HepG2 (cell line): ENCODE measurements at regions not wholly inside any gene's neighbourhood (a gene's known extent, or its start where the extent isn't known, plus 50 kb on each side); places are given as distances from the start of the nearest gene placed in this dataset.

ENCODE experiments used
- ATAC-seq: fragments of 200-7000 bp; cut with Tn5 transposase; 3 replicates; pipeline ENCODE4 v1.9.1; 2020; ENCODE audit warnings: mild to moderate bottlenecking, moderate library complexity
- BruUV-seq: library from RNA; stranded (reverse); fragments of 400-500 nt; replicated peaks from 2 replicates; lab custom pipeline; 2021; lab: Mats Ljungman, UMichigan
- CTCF ChIA-PET: fragments of 300-600 bp; formaldehyde crosslinking; extraction: SDS; loops from one replicate; lab custom pipeline; 2021; ENCODE audit warnings: low total read pairs, inconsistent platforms, low intra/inter-chr PET ratio; lab: Yijun Ruan, JAX
- POLR2A ChIA-PET: fragments of 350-600 bp; sonication (Branson Sonifier 250); formaldehyde crosslinking; loops from one replicate; lab custom pipeline; 2020; ENCODE audit warnings: antibody characterized with exemption, inconsistent platforms; lab: Yijun Ruan, JAX
- DNase-seq: peaks from one replicate; pipeline ENCODE4 v3.0.0-alpha.2; 2015; ENCODE audit warnings: low spot score
- FAIRE-seq: peaks from 3 replicates; lab custom pipeline; 2011; peaks lifted over from hg19 to GRCh38; lab: Jason Lieb, UNC
- H2AFZ ChIP-seq: one replicate; pipeline ENCODE4 v1.6.1; 2011; ENCODE audit warnings: low read length, inconsistent platforms
- H3K27ac ChIP-seq: fragments of 300-600 bp; 3 replicates; pipeline ENCODE4 v1.8.0; 2011; ENCODE audit warnings: mixed run types, mild to moderate bottlenecking, mixed read lengths, low read length, inconsistent platforms; ENCODE audit not compliant: insufficient read depth; ENCODE audit errors: extremely low read length
- H3K27me3 ChIP-seq, 2 experiments: fragments of 200-600 bp in 1 of 2; 2 replicates in 1 of 2; 3 replicates in 1 of 2; pipeline versions ENCODE4 v1.6.0 to v1.8.0; 2011; ENCODE audit warnings: low read length in 2 of 2, mild to moderate bottlenecking in 2 of 2, moderate library complexity in 2 of 2, inconsistent platforms in 1 of 2; ENCODE audit not compliant: insufficient read depth in 2 of 2, control insufficient read depth in 1 of 2
- H3K36me3 ChIP-seq, 2 experiments: fragments of 200-600 bp in 1 of 2; replicated peaks in 1 of 2; 2 replicates in 1 of 2; 3 replicates in 1 of 2; pipeline versions ENCODE4 v1.5.1 to v1.8.0; 2011; ENCODE audit warnings: low read length in 2 of 2, inconsistent platforms in 1 of 2; ENCODE audit not compliant: insufficient read depth in 2 of 2, control insufficient read depth in 1 of 2
- H3K4me1 ChIP-seq: 2 replicates; pipeline ENCODE4 v1.5.1; 2012; ENCODE audit warnings: low read length, inconsistent platforms; ENCODE audit not compliant: insufficient read depth
- H3K4me2 ChIP-seq: 2 replicates; pipeline ENCODE4 v1.6.0; 2011; ENCODE audit warnings: low read depth, low read length, inconsistent platforms
- H3K4me3 ChIP-seq, 3 experiments: fragments of 200-600 bp in 1 of 3; sonication (generic), shearing (Covaris generic) in 1 of 3; replicated peaks in 1 of 3; 2 replicates each; pipeline ENCODE4 v1.5.1; 2011 to 2016; ENCODE audit warnings: low read length in 3 of 3, inconsistent platforms in 2 of 3, low read depth in 2 of 3, mild to moderate bottlenecking in 2 of 3, control low read depth in 1 of 3, mixed read lengths in 1 of 3; ENCODE audit not compliant: insufficient read depth in 1 of 3
- H3K79me2 ChIP-seq: one replicate; pipeline ENCODE4 v1.6.1; 2011; ENCODE audit warnings: low read length, inconsistent platforms; ENCODE audit not compliant: insufficient read depth
- H3K9ac ChIP-seq: 2 replicates; pipeline ENCODE4 v1.6.0; 2011; ENCODE audit warnings: mild to moderate bottlenecking, low read depth, low read length, inconsistent platforms; ENCODE audit not compliant: insufficient read depth
- H3K9me3 ChIP-seq: 2 replicates; pipeline ENCODE4 v1.5.1; 2012; ENCODE audit warnings: mild to moderate bottlenecking, low read length
- H4K20me1 ChIP-seq: 2 replicates; pipeline ENCODE4 v1.6.0; 2011; ENCODE audit warnings: inconsistent platforms, mild to moderate bottlenecking, low read length, moderate library complexity; ENCODE audit not compliant: insufficient read depth
- ASH2L ChIP-seq: fragments of 300-600, 200-600 bp; sonication (generic); IDR thresholded peaks from 2 replicates; pipeline ENCODE4 v1.7.0; 2017; ENCODE audit warnings: low read depth, mild to moderate bottlenecking, moderate library complexity, mixed read lengths, low read length; ENCODE audit not compliant: insufficient read length
- ATRX ChIP-seq: sonication (generic); formaldehyde crosslinking; IDR thresholded peaks from 2 replicates; pipeline ENCODE4 v1.4.0; 2020; ENCODE audit warnings: missing genetic modification reagents, borderline replicate concordance
- DPF2 ChIP-seq: sonication (generic); formaldehyde crosslinking; IDR thresholded peaks from 2 replicates; pipeline ENCODE4 v1.4.0; 2020; ENCODE audit warnings: mild to moderate bottlenecking, low read depth, missing genetic modification reagents, borderline replicate concordance
- FOXJ3 ChIP-seq: sonication (generic); formaldehyde crosslinking; IDR thresholded peaks from 2 replicates; pipeline ENCODE4 v1.4.0; 2020; ENCODE audit warnings: missing genetic modification reagents, mild to moderate bottlenecking, borderline replicate concordance
- POLR2AphosphoS2 ChIP-seq: IDR thresholded peaks from 2 replicates; pipeline ENCODE4 v1.6.1; 2011; ENCODE audit warnings: low read depth, low read length, improper control_type of control experiment
- RNF2 ChIP-seq: fragments of 450-650 bp; conservative IDR thresholded peaks from 2 replicates; pipeline ENCODE4 v1.6.1; 2016; ENCODE audit warnings: low read depth
- SNAI1 ChIP-seq: sonication (generic); formaldehyde crosslinking; IDR thresholded peaks from 2 replicates; pipeline ENCODE4 v1.5.0; 2020; ENCODE audit warnings: mild to moderate bottlenecking, missing genetic modification reagents, borderline replicate concordance
- ZBTB8A ChIP-seq: sonication (generic); formaldehyde crosslinking; IDR thresholded peaks from 2 replicates; pipeline ENCODE4 v1.4.0; 2020; ENCODE audit warnings: mild to moderate bottlenecking, low read depth, missing genetic modification reagents, borderline replicate concordance
- ZNF17 ChIP-seq: sonication (generic); formaldehyde crosslinking; IDR thresholded peaks from 2 replicates; pipeline ENCODE4 v1.5.0; 2020; ENCODE audit warnings: mild to moderate bottlenecking, missing genetic modification reagents
- ZNF569 ChIP-seq: sonication (generic); formaldehyde crosslinking; IDR thresholded peaks from 2 replicates; pipeline ENCODE4 v1.5.0; 2020; ENCODE audit warnings: mild to moderate bottlenecking, missing genetic modification reagents, moderate library complexity, borderline replicate concordance
- ZNF644 ChIP-seq: IDR thresholded peaks from 2 replicates; pipeline ENCODE4 v1.6.1; 2016; ENCODE audit warnings: low read depth
- ZNF766 ChIP-seq: sonication (generic); formaldehyde crosslinking; IDR thresholded peaks from 2 replicates; pipeline ENCODE4 v1.5.0; 2020; ENCODE audit warnings: missing genetic modification reagents, borderline replicate concordance
- ZNF777 ChIP-seq: sonication (generic); formaldehyde crosslinking; IDR thresholded peaks from 2 replicates; pipeline ENCODE4 v1.4.0; 2020; ENCODE audit warnings: missing genetic modification reagents
- ZNF782 ChIP-seq: sonication (generic); formaldehyde crosslinking; IDR thresholded peaks from 2 replicates; pipeline ENCODE4 v1.4.0; 2020; ENCODE audit warnings: missing genetic modification reagents, mild to moderate bottlenecking, borderline replicate concordance
- WGBS: methylation state at CpG from one replicate; pipeline ENCODE4 v1.1.6; 2017; ENCODE audit warnings: low lambda C conversion rate; 5-methylcytosine and 5-hydroxymethylcytosine counted together
- in situ Hi-C: cut with HindIII; loops from 2 replicates; pipeline ENCODE4 v1.10.0; 2017; ENCODE audit warnings: low pct_unique_long_range_greater_than_20kb; ENCODE audit not compliant: extremely low pct_ligation_motif_present
- intact Hi-C: fragments of 100-400 bp; cut with micrococcal nuclease; formaldehyde crosslinking; loops from one replicate; pipeline ENCODE4 v1.10.0; 2022; ENCODE audit not compliant: unreplicated experiment
- TF ChIP-seq, protein P1 (sequence below): sonication (generic); formaldehyde crosslinking; IDR thresholded peaks from 2 replicates; pipeline ENCODE4 v1.4.0; 2020; ENCODE audit warnings: missing genetic modification reagents
- TF ChIP-seq, protein P2 (sequence below): sonication (generic); formaldehyde crosslinking; IDR thresholded peaks from 2 replicates; pipeline ENCODE4 v1.8.1; 2023; ENCODE audit warnings: missing genetic modification reagents, mild to moderate bottlenecking, borderline replicate concordance
- TF ChIP-seq, protein P3 (sequence below): sonication (generic); formaldehyde crosslinking; IDR thresholded peaks from 2 replicates; pipeline ENCODE4 v1.4.0; 2020; ENCODE audit warnings: missing genetic modification reagents

DNA sequence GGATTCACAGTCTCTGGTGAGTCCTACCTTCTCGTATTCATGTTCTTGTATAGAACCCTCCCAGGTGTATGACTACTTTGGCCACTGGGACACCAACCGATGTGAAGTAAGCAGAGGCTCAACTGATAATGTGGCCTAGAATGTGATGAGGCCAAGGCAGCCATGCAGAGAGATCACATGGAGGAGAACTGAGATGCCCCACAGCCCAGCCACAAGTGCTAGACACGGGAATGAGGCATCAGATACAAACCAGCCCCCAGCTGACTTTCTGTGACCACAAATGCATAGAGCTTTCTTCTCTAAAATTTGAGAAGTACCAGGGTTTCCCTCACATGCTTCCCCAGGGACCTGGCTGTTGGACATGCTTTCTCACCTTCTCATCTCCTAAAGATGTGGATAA is 375.7 kb downstream of the CCSER2 start:
- Histone ChIP-seq H3K36me3 (no peaks in the 10 kb centered on the region), H3K4me3 (no peak overlapping the region), H3K27me3 (peaks cover 0 to 7% of the 10 kb centered on the region in 2 experiments; a peak in 1 of 5 replicates), H3K4me1 (no peaks in the 10 kb centered on the region), H3K79me2 (no peaks in the 10 kb centered on the region), H2AFZ (no peak overlapping the region)
- WGBS: 33% methylated on average over 3 of the region's 3 CpGs
- in situ Hi-C loops: no loop called here
- no peak for ATAC-seq
- CTCF ChIA-PET: no interaction called here
- no peak for DNase-seq
- no peak for FAIRE-seq
- no peak for TF ChIP-seq ZBTB8A
- no peak for TF ChIP-seq ATRX
- no peak for TF ChIP-seq SNAI1 (CRISPR knock-in tag)
- TF ChIP-seq, protein P1, sequence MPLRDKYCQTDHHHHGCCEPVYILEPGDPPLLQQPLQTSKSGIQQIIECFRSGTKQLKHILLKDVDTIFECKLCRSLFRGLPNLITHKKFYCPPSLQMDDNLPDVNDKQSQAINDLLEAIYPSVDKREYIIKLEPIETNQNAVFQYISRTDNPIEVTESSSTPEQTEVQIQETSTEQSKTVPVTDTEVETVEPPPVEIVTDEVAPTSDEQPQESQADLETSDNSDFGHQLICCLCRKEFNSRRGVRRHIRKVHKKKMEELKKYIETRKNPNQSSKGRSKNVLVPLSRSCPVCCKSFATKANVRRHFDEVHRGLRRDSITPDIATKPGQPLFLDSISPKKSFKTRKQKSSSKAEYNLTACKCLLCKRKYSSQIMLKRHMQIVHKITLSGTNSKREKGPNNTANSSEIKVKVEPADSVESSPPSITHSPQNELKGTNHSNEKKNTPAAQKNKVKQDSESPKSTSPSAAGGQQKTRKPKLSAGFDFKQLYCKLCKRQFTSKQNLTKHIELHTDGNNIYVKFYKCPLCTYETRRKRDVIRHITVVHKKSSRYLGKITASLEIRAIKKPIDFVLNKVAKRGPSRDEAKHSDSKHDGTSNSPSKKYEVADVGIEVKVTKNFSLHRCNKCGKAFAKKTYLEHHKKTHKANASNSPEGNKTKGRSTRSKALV (CRISPR knock-in tag): no peak
- TF ChIP-seq ZNF777 (CRISPR knock-in tag): no peak
- TF ChIP-seq, protein P2, sequence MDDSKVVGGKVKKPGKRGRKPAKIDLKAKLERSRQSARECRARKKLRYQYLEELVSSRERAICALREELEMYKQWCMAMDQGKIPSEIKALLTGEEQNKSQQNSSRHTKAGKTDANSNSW (CRISPR knock-in tag): no peak
- TF ChIP-seq ZNF782 (CRISPR knock-in tag): no peak
- no peak for TF ChIP-seq ZNF17 (CRISPR knock-in tag)
- TF ChIP-seq, protein P3, sequence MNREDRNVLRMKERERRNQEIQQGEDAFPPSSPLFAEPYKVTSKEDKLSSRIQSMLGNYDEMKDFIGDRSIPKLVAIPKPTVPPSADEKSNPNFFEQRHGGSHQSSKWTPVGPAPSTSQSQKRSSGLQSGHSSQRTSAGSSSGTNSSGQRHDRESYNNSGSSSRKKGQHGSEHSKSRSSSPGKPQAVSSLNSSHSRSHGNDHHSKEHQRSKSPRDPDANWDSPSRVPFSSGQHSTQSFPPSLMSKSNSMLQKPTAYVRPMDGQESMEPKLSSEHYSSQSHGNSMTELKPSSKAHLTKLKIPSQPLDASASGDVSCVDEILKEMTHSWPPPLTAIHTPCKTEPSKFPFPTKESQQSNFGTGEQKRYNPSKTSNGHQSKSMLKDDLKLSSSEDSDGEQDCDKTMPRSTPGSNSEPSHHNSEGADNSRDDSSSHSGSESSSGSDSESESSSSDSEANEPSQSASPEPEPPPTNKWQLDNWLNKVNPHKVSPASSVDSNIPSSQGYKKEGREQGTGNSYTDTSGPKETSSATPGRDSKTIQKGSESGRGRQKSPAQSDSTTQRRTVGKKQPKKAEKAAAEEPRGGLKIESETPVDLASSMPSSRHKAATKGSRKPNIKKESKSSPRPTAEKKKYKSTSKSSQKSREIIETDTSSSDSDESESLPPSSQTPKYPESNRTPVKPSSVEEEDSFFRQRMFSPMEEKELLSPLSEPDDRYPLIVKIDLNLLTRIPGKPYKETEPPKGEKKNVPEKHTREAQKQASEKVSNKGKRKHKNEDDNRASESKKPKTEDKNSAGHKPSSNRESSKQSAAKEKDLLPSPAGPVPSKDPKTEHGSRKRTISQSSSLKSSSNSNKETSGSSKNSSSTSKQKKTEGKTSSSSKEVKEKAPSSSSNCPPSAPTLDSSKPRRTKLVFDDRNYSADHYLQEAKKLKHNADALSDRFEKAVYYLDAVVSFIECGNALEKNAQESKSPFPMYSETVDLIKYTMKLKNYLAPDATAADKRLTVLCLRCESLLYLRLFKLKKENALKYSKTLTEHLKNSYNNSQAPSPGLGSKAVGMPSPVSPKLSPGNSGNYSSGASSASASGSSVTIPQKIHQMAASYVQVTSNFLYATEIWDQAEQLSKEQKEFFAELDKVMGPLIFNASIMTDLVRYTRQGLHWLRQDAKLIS (CRISPR knock-in tag): no peak
- no peak for TF ChIP-seq DPF2 (CRISPR knock-in tag)
- no peak for TF ChIP-seq RNF2
- TF ChIP-seq ZNF644 (CRISPR knock-in tag): no peak
- no peak for TF ChIP-seq POLR2AphosphoS2
- TF ChIP-seq ASH2L: no peak
- no peak for TF ChIP-seq ZNF766
- TF ChIP-seq ZNF569 (CRISPR knock-in tag): no peak
- TF ChIP-seq FOXJ3 (CRISPR knock-in tag): no peak
- TF ChIP-seq, all 625 proteins: peak for 0
- no TSS peak for BruUV-seq
- H3K4me2 ChIP-seq: no peak overlapping the region
- POLR2A ChIA-PET: no interaction called here
- H3K27ac ChIP-seq: no peak overlapping the region
- intact Hi-C loops: no loop called here
- no peak overlapping the region for H3K9ac ChIP-seq
- H3K9me3 ChIP-seq: no peaks in the 10 kb centered on the region
- no peaks in the 10 kb centered on the region for H4K20me1 ChIP-seq
